Bronchial epithelial cell (primary cell): ENCODE measurements at regions not wholly inside any gene's neighbourhood (a gene's known extent, or its start where the extent isn't known, plus 50 kb on each side); places are given as distances from the start of the nearest gene placed in this dataset.

Source experiments
- DNase-seq: peaks from one replicate; pipeline ENCODE4 v3.0.0-alpha.2; 2010; ENCODE audit warnings: low read depth
- FAIRE-seq: peaks from 2 replicates; lab custom pipeline; 2011; peaks lifted over from hg19 to GRCh38; lab: Jason Lieb, UNC
- H3K27me3 ChIP-seq: 2 replicates; pipeline ENCODE4 v1.5.1; 2011; ENCODE audit warnings: low read length; ENCODE audit not compliant: control insufficient read depth, insufficient read depth
- H3K36me3 ChIP-seq: 2 replicates; pipeline ENCODE4 v1.5.1; 2011; ENCODE audit warnings: low read length; ENCODE audit not compliant: control insufficient read depth, insufficient read depth
- H3K4me3 ChIP-seq: 2 replicates; pipeline ENCODE4 v1.5.1; 2011; ENCODE audit warnings: mild to moderate bottlenecking, low read depth, low read length, control low read depth
- CTCF ChIP-seq: IDR thresholded peaks from 2 replicates; pipeline ENCODE4 v1.5.1; 2011; ENCODE audit warnings: mild to moderate bottlenecking, moderate library complexity, low read length, control low read depth, inconsistent platforms; ENCODE audit not compliant: insufficient read depth, severe bottlenecking

- FAIRE-seq (no peak), DNase-seq (no peak)
- H3K36me3 ChIP-seq: no peaks in the 10 kb centered on the region
- no peaks in the 10 kb centered on the region for H3K27me3 ChIP-seq
- no peak for TF ChIP-seq CTCF
- no peak overlapping the region for H3K4me3 ChIP-seq
Observed at GRCh38 chr16:72234387-72234786, 62.4 kb upstream of the PMFBP1 start.

- FAIRE-seq (no peak), DNase-seq (no peak)
- no peak overlapping the region for H3K4me3 ChIP-seq
- no peak for TF ChIP-seq CTCF
- no peaks in the 10 kb centered on the region for H3K36me3 ChIP-seq
- no peaks in the 10 kb centered on the region for H3K27me3 ChIP-seq
Observed at GRCh38 chr16:72228014-72228413, 56.1 kb upstream of the PMFBP1 start.

GRCh38 chr16:72226136-72226535 lies 54.2 kb upstream of the PMFBP1 start:
- DNase-seq: no peak
- H3K36me3 ChIP-seq: no peaks in the 10 kb centered on the region
- TF ChIP-seq CTCF: no peak
- no peaks in the 10 kb centered on the region for H3K27me3 ChIP-seq
- FAIRE-seq: no peak
- no peak overlapping the region for H3K4me3 ChIP-seq

GRCh38 chr16:72224260-72224768 lies 52.4 kb upstream of the PMFBP1 start:
- Histone ChIP-seq H3K4me3 (no peak overlapping the region), H3K27me3 (no peaks in the 10 kb centered on the region), H3K36me3 (no peaks in the 10 kb centered on the region)
- DNase-seq (peak; percentile 17), FAIRE-seq (no peak)
- no peak for TF ChIP-seq CTCF

GRCh38 chr16:72222503-72222902 lies 50.5 kb upstream of the PMFBP1 start:
- Histone ChIP-seq H3K36me3 (no peaks in the 10 kb centered on the region), H3K4me3 (no peak overlapping the region), H3K27me3 (no peaks in the 10 kb centered on the region)
- DNase-seq: no peak
- no peak for TF ChIP-seq CTCF
- no peak for FAIRE-seq
